IMR-90 (cell line): ENCODE measurements at regions not wholly inside any gene's neighbourhood (a gene's known extent, or its start where the extent isn't known, plus 50 kb on each side); places are given as distances from the start of the nearest gene placed in this dataset.

Source experiments
- ATAC-seq: fragments of 200-7000 bp; cut with Tn5 transposase; 2 replicates; pipeline ENCODE4 v1.9.1; 2020; ENCODE audit warnings: low read depth, mild to moderate bottlenecking, moderate library complexity
- BruUV-seq: library from RNA; stranded (reverse); fragments of 400-500 nt; replicated peaks from 2 replicates; lab custom pipeline; 2021; lab: Mats Ljungman, UMichigan
- CTCF ChIA-PET: fragments of 300-600 bp; formaldehyde crosslinking; extraction: SDS; loops from one replicate; lab custom pipeline; 2021; ENCODE audit warnings: antibody characterized with exemption; lab: Yijun Ruan, JAX
- POLR2A ChIA-PET: fragments of 300-600 bp; sonication (Branson Sonifier 250); formaldehyde crosslinking; loops from one replicate; lab custom pipeline; 2022; ENCODE audit warnings: antibody characterized with exemption; ENCODE audit not compliant: unreplicated experiment; lab: Charles Lee
- DNase-seq: peaks from one replicate; pipeline ENCODE4 v3.0.0; 2013
- H2AFZ ChIP-seq: replicated peaks from 2 replicates; pipeline ENCODE3; 2013; ENCODE audit warnings: low read length, mild to moderate bottlenecking; ENCODE audit not compliant: poor library complexity
- H2AK5ac ChIP-seq: 2 replicates; pipeline ENCODE4 v1.6.1; 2013; ENCODE audit warnings: low read depth, low read length, inconsistent platforms
- H2AK9ac ChIP-seq: replicated peaks from 2 replicates; pipeline ENCODE3; 2013; ENCODE audit warnings: mild to moderate bottlenecking, low read depth, low read length, moderate library complexity; ENCODE audit not compliant: poor library complexity
- H2BK120ac ChIP-seq: 2 replicates; pipeline ENCODE4 v1.6.1; 2013; ENCODE audit warnings: low read depth, low read length, inconsistent platforms
- H2BK15ac ChIP-seq: 3 replicates; pipeline ENCODE4 v1.6.1; 2013; ENCODE audit warnings: low read depth, low read length, inconsistent platforms
- H2BK20ac ChIP-seq: 2 replicates; pipeline ENCODE4 v1.6.1; 2013; ENCODE audit warnings: low read depth, mild to moderate bottlenecking, inconsistent platforms, low read length, moderate library complexity
- H2BK5ac ChIP-seq: 2 replicates; pipeline ENCODE4 v1.6.1; 2013; ENCODE audit warnings: mild to moderate bottlenecking, low read depth, low read length, inconsistent platforms; ENCODE audit not compliant: poor library complexity, severe bottlenecking
- H3K14ac ChIP-seq: replicated peaks from 2 replicates; pipeline ENCODE4 v1.6.1; 2013; ENCODE audit warnings: low read depth, low read length, inconsistent platforms
- H3K18ac ChIP-seq: 2 replicates; pipeline ENCODE4 v1.6.1; 2013; ENCODE audit warnings: low read depth, low read length, control low read depth
- H3K23ac ChIP-seq: 2 replicates; pipeline ENCODE4 v1.6.1; 2013; ENCODE audit warnings: low read depth, low read length, inconsistent platforms
- H3K27ac ChIP-seq: 2 replicates; pipeline ENCODE4 v1.5.1; 2013; ENCODE audit warnings: mild to moderate bottlenecking, control low read depth, low read length; ENCODE audit not compliant: insufficient read depth
- H3K27me3 ChIP-seq: 2 replicates; pipeline ENCODE4 v1.6.1; 2013; ENCODE audit warnings: low read length; ENCODE audit not compliant: control insufficient read depth, insufficient read depth
- H3K36me3 ChIP-seq: 2 replicates; pipeline ENCODE4 v1.6.1; 2013; ENCODE audit warnings: low read length, mixed read lengths; ENCODE audit not compliant: control insufficient read depth, insufficient read depth
- H3K4ac ChIP-seq: 2 replicates; pipeline ENCODE4 v1.6.1; 2013; ENCODE audit warnings: low read depth, low read length, inconsistent platforms
- H3K4me1 ChIP-seq: 2 replicates; pipeline ENCODE4 v1.6.1; 2013; ENCODE audit warnings: low read length, mixed read lengths; ENCODE audit not compliant: control insufficient read depth, insufficient read depth
- H3K4me2 ChIP-seq: 2 replicates; pipeline ENCODE4 v1.6.1; 2013; ENCODE audit warnings: low read depth, mild to moderate bottlenecking, control low read depth, low read length, moderate library complexity
- H3K4me3 ChIP-seq: 2 replicates; pipeline ENCODE4 v1.5.1; 2013; ENCODE audit warnings: low read depth, mild to moderate bottlenecking, control low read depth, low read length, moderate library complexity; ENCODE audit not compliant: insufficient read depth
- H3K56ac ChIP-seq: 2 replicates; pipeline ENCODE4 v1.6.1; 2013; ENCODE audit warnings: low read length, inconsistent platforms; ENCODE audit not compliant: insufficient read depth; ENCODE audit errors: extremely low read depth
- H3K79me1 ChIP-seq, 2 experiments: 2 replicates each; pipeline ENCODE4 v1.6.1; 2013; ENCODE audit warnings: low read length in 2 of 2, inconsistent platforms in 1 of 2, low read depth in 1 of 2
- H3K9ac ChIP-seq: 2 replicates; pipeline ENCODE4 v1.6.1; 2013; ENCODE audit warnings: low read depth, low read length, control low read depth
- H3K9me1 ChIP-seq: 2 replicates; pipeline ENCODE4 v1.6.1; 2013; ENCODE audit warnings: low read length, inconsistent platforms; ENCODE audit not compliant: insufficient read depth
- H3K9me3 ChIP-seq: 2 replicates; pipeline ENCODE4 v1.6.1; 2013; ENCODE audit warnings: low read length; ENCODE audit not compliant: control insufficient read depth, insufficient read depth
- H4K20me1 ChIP-seq: 2 replicates; pipeline ENCODE4 v1.6.1; 2013; ENCODE audit warnings: low read length, inconsistent platforms; ENCODE audit not compliant: insufficient read depth
- H4K5ac ChIP-seq: 2 replicates; pipeline ENCODE4 v1.6.1; 2013; ENCODE audit warnings: mild to moderate bottlenecking, low read depth, low read length, control low read depth
- H4K8ac ChIP-seq, 2 experiments: 2 replicates each; pipeline ENCODE4 v1.6.1; 2013; ENCODE audit warnings: low read depth in 2 of 2, low read length in 2 of 2, control low read depth in 1 of 2, inconsistent platforms in 1 of 2
- H4K91ac ChIP-seq: 2 replicates; pipeline ENCODE4 v1.6.1; 2013; ENCODE audit warnings: low read depth, low read length, inconsistent platforms; ENCODE audit not compliant: insufficient read depth
- BHLHE40 ChIP-seq: fragments of 150-350 bp; IDR thresholded peaks from 2 replicates; pipeline ENCODE4 v1.6.1; 2016; ENCODE audit warnings: mild to moderate bottlenecking, low read depth, low read length
- CEBPB ChIP-seq: IDR thresholded peaks from 2 replicates; pipeline ENCODE4 v1.6.1; 2012; ENCODE audit warnings: low read depth, low read length, improper control_type of control experiment
- NFE2L2 ChIP-seq: fragments of 150-350 bp; IDR thresholded peaks from 2 replicates; pipeline ENCODE4 v1.6.1; 2016; ENCODE audit warnings: low read depth, mild to moderate bottlenecking, low read length
- RAD21 ChIP-seq: IDR thresholded peaks from 2 replicates; pipeline ENCODE4 v1.6.1; 2012; ENCODE audit warnings: low read length, improper control_type of control experiment
- RCOR1 ChIP-seq: IDR thresholded peaks from 2 replicates; pipeline ENCODE4 v1.6.1; 2012; ENCODE audit warnings: mild to moderate bottlenecking, low read length, improper control_type of control experiment; ENCODE audit not compliant: insufficient replicate concordance
- SMC3 ChIP-seq: fragments of 150-350 bp; IDR thresholded peaks from 2 replicates; pipeline ENCODE4 v1.6.1; 2016; ENCODE audit warnings: low read depth, mild to moderate bottlenecking, antibody characterized with exemption, low read length, moderate library complexity
- WGBS, 2 experiments: methylation state at CpG; one replicate each; pipeline versions ENCODE4 v1.1.5 to v1.1.7; 2013; ENCODE audit warnings: missing lambda C conversion rate in 2 of 2; ENCODE audit not compliant: insufficient read length in 1 of 2; ENCODE audit errors: extremely low coverage in 2 of 2; 5-methylcytosine and 5-hydroxymethylcytosine counted together
- dilution Hi-C: fragments of 300-500 bp; cut with HindIII; formaldehyde crosslinking; loops from one replicate; pipeline ENCODE4 v1.14.3; 2018; ENCODE audit warnings: low sequenced_read_pairs; ENCODE audit not compliant: unreplicated experiment
- in situ Hi-C: fragments of 300-500 bp; cut with MboI; formaldehyde crosslinking; loops from 3 replicates; pipeline ENCODE4 v1.14.3; 2019; ENCODE audit warnings: low sequenced_read_pairs, inconsistent platforms, mixed read lengths
- intact Hi-C: fragments of 100-400 bp; cut with micrococcal nuclease; formaldehyde crosslinking; loops from 2 replicates; pipeline ENCODE4 v1.10.0; 2022

DNA sequence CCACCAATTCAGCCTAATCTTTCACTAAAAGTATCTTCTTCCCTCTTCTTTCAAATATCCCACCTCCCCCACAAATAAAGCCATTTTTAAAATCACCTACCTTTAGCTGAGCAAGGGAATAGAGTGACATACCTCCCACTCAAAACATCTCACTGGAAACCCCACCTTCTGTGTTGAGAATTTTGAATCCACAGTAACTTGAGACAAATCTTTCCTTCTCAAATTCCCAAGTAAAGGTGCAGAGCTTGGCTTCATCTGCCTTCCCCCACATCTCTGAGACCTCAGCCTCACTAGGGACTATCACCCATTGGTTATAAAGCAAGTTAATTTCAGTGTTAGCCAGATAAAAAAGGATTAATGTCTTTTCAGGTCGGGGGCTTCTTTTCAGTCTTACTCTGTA, 180.4 kb downstream of the INO80D start:
- Histone ChIP-seq H2BK5ac (no peak overlapping the region), H3K9me1 (no peaks in the 10 kb centered on the region; the same call in 1 of the 2 replicates), H2BK20ac (no peak overlapping the region), H3K23ac (no peak overlapping the region), H3K4me2 (no peak overlapping the region), H3K36me3 (no peaks in the 10 kb centered on the region), H2AFZ (no peak overlapping the region), H4K20me1 (no peaks in the 10 kb centered on the region), H4K91ac (no peak overlapping the region), H3K9ac (no peak overlapping the region), H4K8ac (no peak overlapping the region), H3K14ac (no peak overlapping the region), H3K27me3 (peaks cover 17% of the 10 kb centered on the region), H3K4me1 (peaks cover 4% of the 10 kb centered on the region; the same call in 1 of the 2 replicates), H3K9me3 (peaks cover 3% of the 10 kb centered on the region), H3K18ac (no peak overlapping the region), H2AK5ac (no peak overlapping the region), H3K56ac (no peak overlapping the region), H3K27ac (no peak overlapping the region), H4K5ac (no peak overlapping the region), H2BK15ac (no peak overlapping the region), H2AK9ac (no peak overlapping the region), H3K4ac (no peak overlapping the region), H3K4me3 (no peak overlapping the region), H3K79me1 (no peaks in the 10 kb centered on the region), H2BK120ac (no peak overlapping the region)
- CTCF ChIA-PET: no interaction called here
- POLR2A ChIA-PET: no interaction called here
- no CpG with 5 or more reads among the region's 1 CpG for WGBS, 2 experiments
- no TSS peak for BruUV-seq
- ATAC-seq: no peak
- DNase-seq: no peak
- intact Hi-C loops (no loop called here), in situ Hi-C loops (loop anchor here (25.0 kb wide), 1 partner anchor 1643 kb away; no protein-coding TSS in a partner anchor), dilution Hi-C loops (no loop called here)
- no peak for TF ChIP-seq BHLHE40
- TF ChIP-seq RAD21: no peak
- no peak for TF ChIP-seq NFE2L2
- no peak for TF ChIP-seq CEBPB
- TF ChIP-seq RCOR1: no peak
- TF ChIP-seq SMC3: no peak
